Kidney (tissue), 13 donors: ENCODE measurements at regions not wholly inside any gene's neighbourhood (a gene's known extent, or its start where the extent isn't known, plus 50 kb on each side); places are given as distances from the start of the nearest gene placed in this dataset.

Experiments
- DNase-seq, 5 donors: peaks; one replicate each; pipeline ENCODE4 v3.0.0-alpha.2; 2013 to 2020
- FAIRE-seq: peaks from 2 replicates; lab custom pipeline; 2012; peaks lifted over from hg19 to GRCh38; lab: Jason Lieb, UNC
- H3K27ac ChIP-seq, 2 donors: one replicate each; pipeline ENCODE4 v1.7.0; 2013; ENCODE audit warnings: low read depth in 2 of 2, low read length in 2 of 2, inconsistent platforms in 1 of 2
- H3K27me3 ChIP-seq: one replicate; pipeline ENCODE4 v1.7.1; 2013; ENCODE audit warnings: low read length, inconsistent platforms; ENCODE audit not compliant: control insufficient read depth, insufficient read depth
- H3K36me3 ChIP-seq, 3 donors: one replicate each; pipeline versions ENCODE4 v1.7.0 to v1.7.1; 2013; ENCODE audit warnings: low read length in 3 of 3, control low read depth in 1 of 3, inconsistent platforms in 1 of 3; ENCODE audit not compliant: insufficient read depth in 3 of 3, control insufficient read depth in 2 of 3
- H3K4me1 ChIP-seq, 3 donors: one replicate each; pipeline versions ENCODE4 v1.7.0 to v1.7.1; 2013; ENCODE audit warnings: low read length in 3 of 3, inconsistent platforms in 1 of 3, low read depth in 1 of 3; ENCODE audit not compliant: control insufficient read depth in 2 of 3, insufficient read depth in 2 of 3
- H3K4me3 ChIP-seq, 3 donors: one replicate each; pipeline versions ENCODE4 v1.7.0 to v1.8.1; 2013; ENCODE audit warnings: low read length in 3 of 3, control low read depth in 1 of 3, inconsistent platforms in 1 of 3
- H3K9ac ChIP-seq, 3 donors: one replicate each; pipeline versions ENCODE4 v1.7.0 to v1.7.1; 2013; ENCODE audit warnings: low read length in 3 of 3, control low read depth in 1 of 3, inconsistent platforms in 1 of 3
- H3K9me3 ChIP-seq, 3 donors: one replicate each; pipeline versions ENCODE4 v1.7.0 to v1.7.1; 2013; ENCODE audit warnings: low read length in 3 of 3, control low read depth in 1 of 3, inconsistent platforms in 1 of 3; ENCODE audit not compliant: control insufficient read depth in 2 of 3, insufficient read depth in 1 of 3
- CTCF ChIP-seq: IDR thresholded peaks from 3 replicates; pipeline ENCODE4 v1.5.1; 2012; ENCODE audit warnings: mild to moderate bottlenecking, moderate library complexity, borderline replicate concordance; ENCODE audit not compliant: insufficient read depth; ENCODE audit errors: extremely low read depth
- intact Hi-C: fragments of 100-400 bp; cut with DNase I; formaldehyde crosslinking; loops from one replicate; pipeline ENCODE4 v1.11.1; 2022
- donor health status: control.
- donor health status: control.
- donor health status: control.
- donor health status: control.
- donor health status: control.
- donor health status: DM: yes; HTN: yes; CAD: no.
- donor health status: Normal renal cell carcinoma (clear cell type).

- DNase-seq, result no peak
- H3K4me1 ChIP-seq, result peaks cover 0 to 11% (median 2%) of the 10 kb centered on the region in 3 donors
- intact Hi-C loops, result no loop called here
- no peak overlapping the region for H3K27ac ChIP-seq
- H3K4me3 ChIP-seq, result no peak overlapping the region
- H3K9ac ChIP-seq, result no peak overlapping the region
- no peaks in the 10 kb centered on the region for H3K36me3 ChIP-seq
- H3K9me3 ChIP-seq, result no peaks in the 10 kb centered on the region
- FAIRE-seq, result no peak
- no peaks in the 10 kb centered on the region for H3K27me3 ChIP-seq
- TF ChIP-seq CTCF, result no peak
These were observed 125.6 kb upstream of the TBL1XR1 start for GRCh38 chr3:177322881-177323280.

GRCh38 chr3:177329854-177330253, 132.6 kb upstream of the TBL1XR1 start:
- Histone ChIP-seq H3K27me3 (no peaks in the 10 kb centered on the region), H3K36me3 (no peaks in the 10 kb centered on the region), H3K27ac (no peak overlapping the region), H3K9me3 (no peaks in the 10 kb centered on the region), H3K4me1 (peaks cover 0 to 8% (median 5%) of the 10 kb centered on the region in 3 donors), H3K9ac (no peak overlapping the region), H3K4me3 (no peak overlapping the region)
- DNase-seq (no peak), FAIRE-seq (no peak)
- intact Hi-C loops, result no loop called here
- TF ChIP-seq CTCF, result no peak

- Histone ChIP-seq H3K9me3 (no peaks in the 10 kb centered on the region), H3K27me3 (no peaks in the 10 kb centered on the region), H3K4me1 (peaks cover 0 to 8% (median 7%) of the 10 kb centered on the region in 3 donors), H3K36me3 (no peaks in the 10 kb centered on the region), H3K27ac (no peak overlapping the region), H3K4me3 (no peak overlapping the region), H3K9ac (no peak overlapping the region)
- DNase-seq (no peak), FAIRE-seq (no peak)
- no peak for TF ChIP-seq CTCF
- intact Hi-C loops, result no loop called here
These were observed 133.5 kb upstream of the TBL1XR1 start for GRCh38 chr3:177330779-177331178.

GRCh38 chr3:177331203-177331835, 134.0 kb upstream of the TBL1XR1 start:
- no peak for FAIRE-seq
- Histone ChIP-seq H3K27ac (no peak overlapping the region), H3K9me3 (no peaks in the 10 kb centered on the region), H3K9ac (no peak overlapping the region), H3K4me1 (peaks cover 0 to 8% (median 7%) of the 10 kb centered on the region in 3 donors), H3K36me3 (no peaks in the 10 kb centered on the region), H3K4me3 (no peak overlapping the region), H3K27me3 (no peaks in the 10 kb centered on the region)
- TF ChIP-seq CTCF, result no peak
- intact Hi-C loops, result no loop called here
- DNase-seq, result no peak
